Smooth muscle cell (in vitro differentiated cells): ENCODE measurements at regions not wholly inside any gene's neighbourhood (a gene's known extent, or its start where the extent isn't known, plus 50 kb on each side); places are given as distances from the start of the nearest gene placed in this dataset.

Experiments used
- DNase-seq: peaks from one replicate; lab custom pipeline; 2025; ENCODE audit not compliant: unreplicated experiment; lab: John Stamatoyannopoulos, UW
- H2AFZ ChIP-seq: fragments of 200-600 bp; sonication (generic); 2 replicates; pipeline ENCODE4 v1.6.0; 2016; ENCODE audit warnings: antibody characterized with exemption, low read depth, mild to moderate bottlenecking
- H3F3A ChIP-seq: fragments of 200-600 bp; sonication (generic); 2 replicates; pipeline ENCODE4 v1.6.0; 2017; ENCODE audit warnings: antibody characterized with exemption, low read depth
- H3K27ac ChIP-seq: fragments of 200-600 bp; sonication (generic); 2 replicates; pipeline ENCODE4 v1.5.1; 2016; ENCODE audit warnings: low read depth, mild to moderate bottlenecking
- H3K27me3 ChIP-seq: fragments of 200-600 bp; sonication (generic); 2 replicates; pipeline ENCODE4 v1.6.1; 2016; ENCODE audit warnings: low read depth, mild to moderate bottlenecking
- H3K36me3 ChIP-seq: fragments of 200-600 bp; sonication (generic); 2 replicates; pipeline ENCODE4 v1.5.1; 2016; ENCODE audit warnings: low read depth
- H3K4me1 ChIP-seq: fragments of 200-600 bp; sonication (generic); 2 replicates; pipeline ENCODE4 v1.5.1; 2016; ENCODE audit warnings: low read depth
- H3K4me2 ChIP-seq: fragments of 200-600 bp; sonication (generic); 2 replicates; pipeline ENCODE4 v1.6.0; 2016; ENCODE audit warnings: mild to moderate bottlenecking
- H3K4me3 ChIP-seq: fragments of 200-600 bp; sonication (generic); 2 replicates; pipeline ENCODE4 v1.5.1; 2016; ENCODE audit warnings: mild to moderate bottlenecking
- H3K79me2 ChIP-seq: fragments of 200-600 bp; sonication (generic); 2 replicates; pipeline ENCODE4 v1.6.0; 2016; ENCODE audit warnings: low read depth, mild to moderate bottlenecking
- H3K9ac ChIP-seq: fragments of 200-600 bp; sonication (generic); 2 replicates; pipeline ENCODE4 v1.6.0; 2016; ENCODE audit warnings: low read depth
- H3K9me3 ChIP-seq: fragments of 200-600 bp; sonication (generic); replicated peaks from 2 replicates; pipeline ENCODE4 v1.5.1; 2016; ENCODE audit warnings: low read depth
- H4K20me1 ChIP-seq: fragments of 200-600 bp; sonication (generic); 2 replicates; pipeline ENCODE4 v1.6.0; 2016; ENCODE audit warnings: low read depth
- WGBS: methylation state at CpG from one replicate; pipeline ENCODE4 v1.1.7; 2016; ENCODE audit warnings: low lambda C conversion rate; 5-methylcytosine and 5-hydroxymethylcytosine counted together
- TF ChIP-seq, protein P1 (sequence below): fragments of 200-600 bp; sonication (generic); IDR thresholded peaks from 2 replicates; pipeline ENCODE4 v1.5.1; 2017; ENCODE audit warnings: borderline replicate concordance, mild to moderate bottlenecking, antibody characterized with exemption; ENCODE audit not compliant: insufficient read depth, poor library complexity, severe bottlenecking

GRCh38 chr13:70415136-70415535, 306.9 kb upstream of the KLHL1 start:
- Histone ChIP-seq H3K9ac (no peak overlapping the region), H3K4me2 (no peak overlapping the region), H3K27me3 (no peaks in the 10 kb centered on the region), H3K9me3 (no peaks in the 10 kb centered on the region), H4K20me1 (no peaks in the 10 kb centered on the region), H3F3A (no peaks in the 10 kb centered on the region), H3K4me3 (no peak overlapping the region), H3K36me3 (no peaks in the 10 kb centered on the region), H3K4me1 (no peaks in the 10 kb centered on the region), H2AFZ (no peak overlapping the region), H3K27ac (no peak overlapping the region), H3K79me2 (no peaks in the 10 kb centered on the region)
- TF ChIP-seq, protein P1, sequence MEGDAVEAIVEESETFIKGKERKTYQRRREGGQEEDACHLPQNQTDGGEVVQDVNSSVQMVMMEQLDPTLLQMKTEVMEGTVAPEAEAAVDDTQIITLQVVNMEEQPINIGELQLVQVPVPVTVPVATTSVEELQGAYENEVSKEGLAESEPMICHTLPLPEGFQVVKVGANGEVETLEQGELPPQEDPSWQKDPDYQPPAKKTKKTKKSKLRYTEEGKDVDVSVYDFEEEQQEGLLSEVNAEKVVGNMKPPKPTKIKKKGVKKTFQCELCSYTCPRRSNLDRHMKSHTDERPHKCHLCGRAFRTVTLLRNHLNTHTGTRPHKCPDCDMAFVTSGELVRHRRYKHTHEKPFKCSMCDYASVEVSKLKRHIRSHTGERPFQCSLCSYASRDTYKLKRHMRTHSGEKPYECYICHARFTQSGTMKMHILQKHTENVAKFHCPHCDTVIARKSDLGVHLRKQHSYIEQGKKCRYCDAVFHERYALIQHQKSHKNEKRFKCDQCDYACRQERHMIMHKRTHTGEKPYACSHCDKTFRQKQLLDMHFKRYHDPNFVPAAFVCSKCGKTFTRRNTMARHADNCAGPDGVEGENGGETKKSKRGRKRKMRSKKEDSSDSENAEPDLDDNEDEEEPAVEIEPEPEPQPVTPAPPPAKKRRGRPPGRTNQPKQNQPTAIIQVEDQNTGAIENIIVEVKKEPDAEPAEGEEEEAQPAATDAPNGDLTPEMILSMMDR = no peak
- DNase-seq = no peak

GRCh38 chr13:70408865-70409264, 300.6 kb upstream of the KLHL1 start:
- H3K79me2 ChIP-seq = no peaks in the 10 kb centered on the region
- H3K9me3 ChIP-seq = no peaks in the 10 kb centered on the region
- 100% methylated on average over 1 of the region's 1 CpG for WGBS
- H3K27ac ChIP-seq = no peak overlapping the region
- H4K20me1 ChIP-seq = no peaks in the 10 kb centered on the region
- no peaks in the 10 kb centered on the region for H3K36me3 ChIP-seq
- no peaks in the 10 kb centered on the region for H3K27me3 ChIP-seq
- TF ChIP-seq, protein P1 = no peak
- H3K9ac ChIP-seq = no peak overlapping the region
- H3K4me2 ChIP-seq = no peak overlapping the region
- no peak overlapping the region for H2AFZ ChIP-seq
- H3K4me3 ChIP-seq = no peak overlapping the region
- no peak for DNase-seq
- H3F3A ChIP-seq = no peaks in the 10 kb centered on the region
- no peaks in the 10 kb centered on the region for H3K4me1 ChIP-seq

DNA sequence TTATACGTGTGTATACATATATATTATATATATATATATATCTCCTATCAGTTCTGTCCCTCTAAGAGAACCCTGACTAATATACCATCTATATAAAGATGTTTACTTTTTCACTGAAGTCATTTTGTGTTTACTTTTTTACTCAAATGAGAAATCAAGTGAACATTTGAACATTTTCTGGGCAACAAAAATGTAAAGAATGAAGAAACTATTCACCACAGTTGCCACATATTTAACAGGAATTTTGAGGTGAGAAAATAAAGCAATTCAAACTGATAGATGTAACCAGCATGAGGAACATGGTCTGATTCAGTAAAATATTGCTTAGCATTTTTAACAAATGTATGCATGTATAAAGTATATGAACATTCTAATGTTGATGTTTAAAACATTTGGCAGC, 299.2 kb upstream of the KLHL1 start:
- no peak overlapping the region for H2AFZ ChIP-seq
- DNase-seq = no peak
- H3K4me1 ChIP-seq = no peaks in the 10 kb centered on the region
- no peaks in the 10 kb centered on the region for H3K36me3 ChIP-seq
- H3K27ac ChIP-seq = no peak overlapping the region
- 90% methylated on average over 1 of the region's 1 CpG for WGBS
- no peaks in the 10 kb centered on the region for H3K27me3 ChIP-seq
- H4K20me1 ChIP-seq = no peaks in the 10 kb centered on the region
- H3K9me3 ChIP-seq = no peaks in the 10 kb centered on the region
- TF ChIP-seq, protein P1 = no peak
- no peaks in the 10 kb centered on the region for H3F3A ChIP-seq
- H3K9ac ChIP-seq = no peak overlapping the region
- no peak overlapping the region for H3K4me3 ChIP-seq
- H3K79me2 ChIP-seq = no peaks in the 10 kb centered on the region
- no peak overlapping the region for H3K4me2 ChIP-seq

DNA sequence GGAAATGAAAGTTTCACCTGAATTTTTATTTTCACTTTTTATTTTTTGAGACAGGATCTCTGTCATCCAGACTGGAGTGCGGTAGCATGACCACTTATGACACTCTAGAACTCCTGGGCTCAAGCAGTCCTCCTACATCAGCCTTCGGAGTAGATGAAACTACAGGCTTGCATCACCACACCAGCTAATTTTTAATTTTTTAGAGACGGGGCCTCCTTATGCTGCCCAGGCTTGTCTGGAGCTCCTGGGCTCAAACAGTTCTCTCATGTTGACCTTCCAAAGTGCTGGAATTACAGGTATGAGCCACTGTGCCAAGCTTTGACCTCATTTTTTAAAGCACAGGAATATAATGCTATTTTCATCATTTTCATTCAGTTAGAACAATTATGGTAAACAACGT, 297.0 kb upstream of the KLHL1 start:
- Histone ChIP-seq H3K4me1 (no peaks in the 10 kb centered on the region), H3K4me2 (no peak overlapping the region)

More for the DNA sequence above, 297.0 kb upstream of the KLHL1 start:
- Histone ChIP-seq H3K27ac (no peak overlapping the region), H4K20me1 (no peaks in the 10 kb centered on the region), H3K27me3 (no peaks in the 10 kb centered on the region), H3K4me3 (no peak overlapping the region), H3K9ac (no peak overlapping the region), H3K79me2 (no peaks in the 10 kb centered on the region), H3K9me3 (no peaks in the 10 kb centered on the region), H2AFZ (no peak overlapping the region), H3F3A (no peaks in the 10 kb centered on the region), H3K36me3 (no peaks in the 10 kb centered on the region)
- WGBS = 86% methylated on average over 4 of the region's 4 CpGs
- DNase-seq = no peak
- TF ChIP-seq, protein P1 = no peak
